GM12891 (cell line): ENCODE measurements at regions not wholly inside any gene's neighbourhood (a gene's known extent, or its start where the extent isn't known, plus 50 kb on each side); places are given as distances from the start of the nearest gene placed in this dataset.

Source experiments
- POLR2A ChIP-seq: IDR thresholded peaks from 2 replicates; pipeline ENCODE4 v1.6.1; 2011; ENCODE audit warnings: low read depth, low read length, control low read depth
- POLR2AphosphoS5 ChIP-seq: IDR thresholded peaks from 2 replicates; pipeline ENCODE4 v1.6.1; 2011; ENCODE audit warnings: low read depth, low read length, control low read depth
- SPI1 ChIP-seq: IDR thresholded peaks from 2 replicates; pipeline ENCODE4 v1.6.1; 2011; ENCODE audit warnings: low read depth, low read length, control low read depth
- TAF1 ChIP-seq: IDR thresholded peaks from 2 replicates; pipeline ENCODE4 v1.6.1; 2011; ENCODE audit warnings: low read depth, low read length, control low read depth

DNA sequence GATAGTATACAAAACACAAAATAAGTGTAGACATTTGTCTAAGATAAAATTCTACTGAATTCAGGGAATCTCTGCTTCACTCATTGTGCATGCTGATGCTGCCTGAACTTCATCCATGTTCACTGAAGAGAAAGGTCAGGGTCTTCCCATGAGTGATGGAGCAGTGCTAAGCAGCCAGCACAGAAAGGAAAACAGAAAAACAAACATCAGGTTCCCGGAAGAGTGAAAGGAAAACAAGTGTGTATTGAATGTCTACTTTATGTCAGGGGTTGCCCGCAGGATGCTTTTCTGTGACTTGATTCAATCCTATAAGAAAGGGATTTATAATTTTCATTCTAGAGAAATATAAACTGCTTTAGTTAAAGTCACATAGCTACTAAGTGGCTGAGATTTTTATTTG, 522.4 kb downstream of the RAB28 start:
- TF ChIP-seq POLR2AphosphoS5: no peak
- TF ChIP-seq TAF1: no peak
- no peak for TF ChIP-seq POLR2A
- TF ChIP-seq SPI1: no peak
